Psoas muscle (tissue), 7 donors: ENCODE measurements at regions not wholly inside any gene's neighbourhood (a gene's known extent, or its start where the extent isn't known, plus 50 kb on each side); places are given as distances from the start of the nearest gene placed in this dataset.
"Not testable (repeated sequence)": the region's sequence is repeated elsewhere in the genome, so short reads cannot be mapped to it uniquely, and the experiment has no call there.

ENCODE experiments used
- ATAC-seq, 4 donors: fragments of 200-7000 bp; cut with Tn5 transposase; one replicate each; pipeline ENCODE4 v1.9.1; 2020; ENCODE audit warnings: moderate library complexity in 3 of 4, mild to moderate bottlenecking in 2 of 4
- DNase-seq, 2 donors: peaks; one replicate each; pipeline ENCODE4 v3.0.0-alpha.2; 2020
- H3K27ac ChIP-seq: fragments of 200-600 bp; one replicate; pipeline ENCODE4 v1.8.0; 2022
- H3K27me3 ChIP-seq, 3 donors: fragments of 200-600 bp in 1 of 3; one replicate each; pipeline versions ENCODE4 v1.6.1 to v1.8.0; 2013 to 2022; ENCODE audit warnings: low read length in 2 of 3, mild to moderate bottlenecking in 2 of 3, moderate library complexity in 1 of 3; ENCODE audit not compliant: insufficient read depth in 3 of 3
- H3K36me3 ChIP-seq, 2 donors: fragments of 200-600 bp in 1 of 2; one replicate each; pipeline versions ENCODE4 v1.6.1 to v1.8.0; 2013 to 2022; ENCODE audit warnings: low read depth in 1 of 2, mild to moderate bottlenecking in 1 of 2, moderate library complexity in 1 of 2; ENCODE audit not compliant: insufficient read depth in 1 of 2
- H3K4me1 ChIP-seq: fragments of 200-600 bp; one replicate; pipeline ENCODE4 v1.8.0; 2022
- H3K4me3 ChIP-seq: fragments of 200-600 bp; one replicate; pipeline ENCODE4 v1.8.0; 2022; ENCODE audit warnings: mild to moderate bottlenecking
- H3K9me3 ChIP-seq: fragments of 200-600 bp; one replicate; pipeline ENCODE4 v1.8.0; 2022
- WGBS, 3 donors: extraction: QIAGEN DNeasy Blood & Tissue Kit; methylation state at CpG; one replicate each; pipeline versions ENCODE4 v1.1.6 to v1.1.7; 2013; 5-methylcytosine and 5-hydroxymethylcytosine counted together
- intact Hi-C, 2 donors: fragments of 100-400 bp; cut with DNase I; formaldehyde crosslinking; loops; one replicate each; pipeline versions ENCODE4 v1.11.0 to v1.14.2; 2022
- donor health status: healthy with polysubstance abuse.
- donor health status: DM: no; HTN: no; CAD: no; lungs with moderate emphysema.
- donor health status: Bipolar disorder and iron deficiency.
- donor health status: healthy.
- donor health status: DM: yes; HTN: yes; CAD: no.
- donor health status: DM: no; HTN: no; CAD: no.
- donor health status: DM: yes; HTN: yes; CAD: no.

DNA sequence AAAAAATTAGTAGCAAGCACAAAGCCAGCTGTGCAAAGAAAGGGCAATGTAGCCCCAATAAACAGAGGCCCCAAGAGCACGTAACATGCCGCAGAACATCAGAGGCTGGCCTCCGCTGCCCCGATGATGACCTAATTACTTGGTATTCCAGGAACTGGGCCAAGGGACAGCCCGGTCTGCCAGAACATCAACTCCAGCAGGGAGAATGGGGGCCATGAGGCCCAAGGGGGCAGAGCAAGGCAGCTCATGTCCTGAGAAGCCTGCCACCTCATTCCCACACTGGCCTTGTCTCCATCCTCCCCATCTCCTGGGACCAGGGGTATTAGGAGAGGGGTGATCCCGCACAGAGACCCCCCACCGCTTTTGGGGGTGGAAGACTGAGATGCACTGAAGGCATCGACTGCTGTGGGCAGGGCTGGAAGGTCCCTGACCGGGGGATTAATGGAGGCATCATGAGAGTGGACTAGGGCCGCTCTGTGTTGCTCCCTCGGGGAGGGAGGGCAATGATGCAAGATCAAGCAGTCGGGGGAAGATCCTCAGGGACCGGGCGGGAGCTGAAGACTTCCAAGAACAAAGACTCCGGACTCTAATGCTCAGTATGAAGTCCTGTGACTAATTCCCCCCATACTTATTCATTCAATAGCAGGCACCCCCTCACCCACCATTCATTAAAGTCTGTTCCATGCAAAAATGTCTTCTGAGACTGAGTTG, 192.3 kb downstream of the BCL2L11 start:
- H3K9me3 ChIP-seq, H3K36me3 ChIP-seq, intact Hi-C loops, H3K4me3 ChIP-seq, H3K4me1 ChIP-seq, H3K27me3 ChIP-seq, H3K27ac ChIP-seq: not testable (repeated sequence)
- peak; percentile 32 to 58 (median 48) for ATAC-seq
- DNase-seq, result peak; percentile 29 to 48
- 44 to 69% (median 48%) methylated on average over 9 to 13 of the region's 15 CpGs for WGBS, 3 donors

DNA sequence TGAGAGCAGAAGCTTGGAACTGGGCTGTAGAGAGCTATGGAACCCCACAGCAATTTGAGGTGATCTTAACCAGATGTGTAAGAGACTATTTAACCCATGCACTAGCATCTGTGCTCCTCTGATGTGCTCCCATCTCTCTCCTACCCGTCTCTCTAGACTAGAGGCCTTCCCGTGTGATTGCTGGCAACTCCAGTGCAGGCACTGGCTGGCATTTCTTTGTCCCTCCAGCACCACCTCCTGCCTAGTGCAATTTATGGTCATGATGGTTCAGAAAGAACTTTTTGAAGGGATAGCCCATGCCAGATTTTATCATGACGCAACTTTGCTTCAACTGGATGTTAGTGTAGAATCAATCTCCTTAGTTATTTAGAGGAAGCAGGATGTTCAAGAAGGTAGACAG, 193.0 kb downstream of the BCL2L11 start:
- H3K4me3 ChIP-seq, H3K4me1 ChIP-seq, H3K27ac ChIP-seq, intact Hi-C loops, H3K36me3 ChIP-seq, DNase-seq, ATAC-seq, H3K27me3 ChIP-seq, H3K9me3 ChIP-seq: not testable (repeated sequence)
- 38 to 90% (median 42%) methylated on average over 2 of the region's 3 CpGs for WGBS, 3 donors

- H3K4me3 ChIP-seq, H3K9me3 ChIP-seq, H3K27me3 ChIP-seq, ATAC-seq, H3K36me3 ChIP-seq, DNase-seq, H3K4me1 ChIP-seq, intact Hi-C loops, H3K27ac ChIP-seq: not testable (repeated sequence)
- WGBS, 3 donors, result 84 to 97% (median 93%) methylated on average over 9 to 11 of the region's 13 CpGs
These were observed 194.6 kb downstream of the BCL2L11 start for GRCh38 chr2:111315188-111315917.

DNA sequence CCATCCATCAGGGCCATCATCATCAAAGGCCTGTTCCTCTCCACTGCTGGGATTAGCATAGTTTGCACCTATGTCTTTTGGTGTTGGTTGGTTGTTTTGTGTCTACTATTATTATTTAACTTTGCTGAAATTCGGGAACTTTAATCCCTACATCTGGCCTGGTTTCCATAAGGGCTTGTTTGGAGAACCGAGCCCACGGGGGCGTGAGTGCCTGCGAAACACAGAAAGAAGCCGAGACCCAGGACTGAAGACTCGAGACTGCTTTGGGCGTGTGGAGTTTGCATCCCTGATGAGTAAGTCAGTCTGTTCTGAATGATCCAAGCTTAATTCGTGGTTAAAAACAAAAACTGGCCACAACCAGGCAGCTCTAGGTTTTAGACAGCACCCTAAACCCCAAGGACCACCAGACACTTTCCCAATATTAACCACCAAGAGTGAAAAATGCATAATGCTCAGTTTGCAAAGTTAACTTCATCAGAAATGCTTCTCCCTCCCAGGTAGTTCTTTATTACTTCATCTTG, 195.6 kb downstream of the BCL2L11 start:
- intact Hi-C loops, H3K4me3 ChIP-seq, H3K27ac ChIP-seq, H3K9me3 ChIP-seq, ATAC-seq, DNase-seq, H3K36me3 ChIP-seq, H3K4me1 ChIP-seq, H3K27me3 ChIP-seq: not testable (repeated sequence)
- 90 to 93% (median 92%) methylated on average over 8 of the region's 9 CpGs for WGBS, 3 donors

DNA sequence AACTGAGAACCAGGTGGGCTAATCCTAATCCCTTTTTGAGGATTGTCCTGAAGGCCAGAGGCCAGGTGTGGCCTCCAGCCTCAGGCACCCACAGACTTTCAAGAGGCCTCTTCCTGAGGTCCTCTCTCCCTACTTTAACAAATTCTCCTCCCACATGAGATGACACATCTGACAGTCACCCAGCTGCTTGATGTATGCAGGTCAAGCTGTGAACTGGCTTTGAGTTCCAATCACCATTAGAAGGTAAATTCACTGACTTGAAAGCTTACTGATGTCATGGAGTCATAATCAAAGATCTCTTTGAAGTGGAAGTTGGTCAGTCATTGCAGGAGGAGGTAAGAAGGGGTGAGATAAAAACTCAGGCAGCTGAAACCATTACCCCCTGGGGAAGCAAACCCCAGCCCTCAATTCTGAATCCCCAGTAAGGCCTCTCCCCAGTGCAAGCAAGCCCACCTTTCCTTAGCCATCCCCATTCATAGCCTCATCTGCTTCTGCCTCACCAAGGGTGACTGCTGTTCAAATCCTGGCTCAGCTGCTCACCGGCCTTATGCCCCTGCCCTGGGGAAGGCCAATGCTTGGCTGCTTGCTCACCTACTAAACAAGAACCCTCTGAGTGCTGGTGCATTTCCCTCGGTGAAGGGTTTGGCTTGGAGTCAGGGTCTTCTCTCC, 196.3 kb downstream of the BCL2L11 start:
- H3K36me3 ChIP-seq, H3K4me1 ChIP-seq, H3K9me3 ChIP-seq, ATAC-seq, DNase-seq, H3K4me3 ChIP-seq, H3K27ac ChIP-seq, H3K27me3 ChIP-seq, intact Hi-C loops: not testable (repeated sequence)
- 56 to 82% (median 63%) methylated on average over 2 of the region's 2 CpGs for WGBS, 3 donors

- intact Hi-C loops, H3K27ac ChIP-seq, H3K4me3 ChIP-seq, DNase-seq, ATAC-seq, H3K27me3 ChIP-seq, H3K36me3 ChIP-seq, H3K4me1 ChIP-seq, H3K9me3 ChIP-seq: not testable (repeated sequence)
- WGBS, 3 donors, result 82 to 87% (median 83%) methylated on average over 2 of the region's 6 CpGs
These were observed 198.8 kb downstream of the BCL2L11 start for GRCh38 chr2:111319552-111319951.

GRCh38 chr2:111320264-111320663, 199.6 kb downstream of the BCL2L11 start:
- ATAC-seq, intact Hi-C loops: not testable (repeated sequence)
- 92 to 94% (median 93%) methylated on average over 3 of the region's 3 CpGs for WGBS, 3 donors

DNA sequence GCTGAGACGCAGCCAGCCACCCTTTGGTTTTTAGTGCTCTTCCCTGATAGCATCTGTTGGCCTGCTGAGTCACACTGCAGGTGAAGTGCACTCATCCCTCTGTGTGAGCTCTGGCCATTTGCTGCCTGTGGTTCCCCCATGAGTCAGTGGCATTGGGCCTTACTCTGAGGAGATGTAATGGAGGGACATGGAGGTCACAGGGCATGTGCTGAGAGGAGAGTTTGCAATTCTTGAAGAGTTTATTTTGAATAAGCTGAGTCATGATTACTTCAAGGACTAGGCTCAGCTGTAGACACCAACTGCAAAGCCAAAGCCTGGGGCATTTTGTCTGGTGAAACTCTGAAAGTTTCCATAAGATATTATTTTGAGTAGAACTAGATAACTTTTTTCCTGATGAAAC, 200.3 kb downstream of the BCL2L11 start:
- not testable (repeated sequence) for H3K27ac ChIP-seq, H3K4me3 ChIP-seq

More at GRCh38 chr2:111320264-111320663, 199.6 kb downstream of the BCL2L11 start:
- not testable (repeated sequence) for H3K27ac ChIP-seq, H3K4me3 ChIP-seq, H3K36me3 ChIP-seq, H3K27me3 ChIP-seq, H3K4me1 ChIP-seq, H3K9me3 ChIP-seq, DNase-seq

DNA sequence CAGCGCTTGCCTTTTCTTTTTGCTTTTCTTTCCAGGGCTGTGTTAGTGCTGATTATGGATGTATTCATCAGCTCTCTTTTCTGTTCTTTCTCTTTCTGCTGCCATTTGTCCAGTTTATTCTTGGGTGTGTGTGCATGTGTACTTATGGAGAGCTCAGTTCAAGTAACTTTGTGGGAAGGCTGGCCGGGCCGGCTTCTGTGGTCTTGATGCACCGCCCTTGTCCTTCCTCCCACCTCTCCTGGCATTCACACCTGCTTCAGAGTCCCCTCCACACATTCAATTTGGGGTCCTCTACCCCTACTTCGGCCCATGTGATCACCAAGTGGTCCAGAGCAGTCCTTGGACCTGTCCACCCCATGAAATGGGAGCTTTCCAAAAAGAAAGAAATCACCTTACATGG, 202.7 kb downstream of the BCL2L11 start:
- not testable (repeated sequence) for ATAC-seq

More for the DNA sequence above, 200.3 kb downstream of the BCL2L11 start:
- H3K9me3 ChIP-seq, H3K27me3 ChIP-seq, intact Hi-C loops, H3K4me1 ChIP-seq, H3K36me3 ChIP-seq, DNase-seq: not testable (repeated sequence)
- no CpG with 5 or more reads among the region's 1 CpG for WGBS, 3 donors
- ATAC-seq, result peak; percentile 54 to 90 (median 88)

GRCh38 chr2:111327726-111328125, 207.0 kb downstream of the BCL2L11 start:
- H3K27me3 ChIP-seq, H3K4me1 ChIP-seq, H3K36me3 ChIP-seq, intact Hi-C loops, DNase-seq, H3K27ac ChIP-seq, H3K4me3 ChIP-seq, H3K9me3 ChIP-seq, ATAC-seq: not testable (repeated sequence)
- WGBS, 3 donors, result no CpG with 5 or more reads among the region's 4 CpGs

More for the DNA sequence above, 202.7 kb downstream of the BCL2L11 start:
- WGBS, 3 donors, result 93 to 100% (median 98%) methylated on average over 3 of the region's 5 CpGs
- H3K27me3 ChIP-seq, H3K4me1 ChIP-seq, H3K9me3 ChIP-seq, H3K4me3 ChIP-seq, H3K27ac ChIP-seq, intact Hi-C loops, DNase-seq, H3K36me3 ChIP-seq: not testable (repeated sequence)

GRCh38 chr2:111329309-111329708, 208.6 kb downstream of the BCL2L11 start:
- DNase-seq, H3K9me3 ChIP-seq, H3K27me3 ChIP-seq, H3K36me3 ChIP-seq, ATAC-seq, intact Hi-C loops, H3K4me3 ChIP-seq, H3K4me1 ChIP-seq, H3K27ac ChIP-seq: not testable (repeated sequence)
- WGBS, 3 donors, result no CpG with 5 or more reads among the region's 4 CpGs
